Posterior cingulate gyrus (tissue), 11 donors: ENCODE measurements at regions not wholly inside any gene's neighbourhood (a gene's known extent, or its start where the extent isn't known, plus 50 kb on each side); places are given as distances from the start of the nearest gene placed in this dataset.

Source experiments
- DNase-seq, 10 donors: peaks; one replicate each; pipeline versions ENCODE4 v3.0.0 to v3.0.0-alpha.2; 2020 to 2021; ENCODE audit warnings: mixed read lengths in 3 of 10
- intact Hi-C: fragments of 100-400 bp; cut with DNase I; formaldehyde crosslinking; loops from one replicate; pipeline ENCODE4 v1.15.1; 2023

GRCh38 chr15:67892559-67893377 is 52.9 kb upstream of the RNU6-1 start:
- intact Hi-C loops, result no loop called here

GRCh38 chr15:67895237-67895636 is 55.4 kb upstream of the RNU6-1 start:
- intact Hi-C loops, result no loop called here
- no peak for DNase-seq

More at GRCh38 chr15:67892559-67893377, 52.9 kb upstream of the RNU6-1 start:
- no peak for DNase-seq

- intact Hi-C loops, result no loop called here
- DNase-seq, result no peak
Measured at GRCh38 chr15:67897646-67898339, 57.9 kb upstream of the RNU6-1 start.

- DNase-seq, result no peak
- intact Hi-C loops, result no loop called here
Measured at GRCh38 chr15:67899596-67900283, 59.9 kb upstream of the RNU6-1 start.

- intact Hi-C loops, result no loop called here
Measured at GRCh38 chr15:67900621-67901147, 60.8 kb upstream of the RNU6-1 start.

GRCh38 chr15:67901922-67902321 is 62.1 kb upstream of the RNU6-1 start:
- DNase-seq, result no peak
- intact Hi-C loops, result no loop called here

More at GRCh38 chr15:67900621-67901147, 60.8 kb upstream of the RNU6-1 start:
- no peak for DNase-seq

- intact Hi-C loops, result no loop called here
Measured at GRCh38 chr15:67902579-67903009, 62.7 kb upstream of the RNU6-1 start.

GRCh38 chr15:67903708-67904107 is 63.9 kb upstream of the RNU6-1 start:
- intact Hi-C loops, result no loop called here
- DNase-seq, result no peak

More at GRCh38 chr15:67902579-67903009, 62.7 kb upstream of the RNU6-1 start:
- no peak for DNase-seq

- no peak for DNase-seq
- intact Hi-C loops, result no loop called here
Measured at GRCh38 chr15:67905628-67906027, 65.8 kb upstream of the RNU6-1 start.

GRCh38 chr15:67906382-67906781 is 66.5 kb upstream of the RNU6-1 start:
- DNase-seq, result no peak
- intact Hi-C loops, result no loop called here

- peak in 8 of 10 donors; percentile 18 to 91 (median 52) for DNase-seq
- intact Hi-C loops, result no loop called here
Measured at GRCh38 chr15:67907184-67907723, 67.4 kb upstream of the RNU6-1 start.

- intact Hi-C loops, result no loop called here
- DNase-seq, result no peak
Measured at GRCh38 chr15:67908756-67909155, 68.9 kb upstream of the RNU6-1 start.

GRCh38 chr15:67911727-67912126 is 71.9 kb upstream of the RNU6-1 start:
- intact Hi-C loops, result loop anchor here (10.0 kb wide), 1 partner anchor 53 kb away; no protein-coding TSS in a partner anchor

GRCh38 chr15:67914028-67914427 is 74.2 kb upstream of the RNU6-1 start:
- no peak for DNase-seq
- intact Hi-C loops, result loop anchor here (10.0 kb wide), 1 partner anchor 51 kb away; no protein-coding TSS in a partner anchor

More at GRCh38 chr15:67911727-67912126, 71.9 kb upstream of the RNU6-1 start:
- no peak for DNase-seq

GRCh38 chr15:67914537-67915460 is 75.0 kb upstream of the RNU6-1 start:
- DNase-seq, result peak in 5 of 10 donors; percentile 13 to 68 (median 29)
- intact Hi-C loops, result loop anchor here (10.0 kb wide), 1 partner anchor 50 kb away; no protein-coding TSS in a partner anchor

- DNase-seq, result peak in 3 of 10 donors; percentile 24 to 82 (median 81)
- intact Hi-C loops, result loop anchor here (10.0 kb wide), 1 partner anchor 49 kb away; no protein-coding TSS in a partner anchor
Measured at GRCh38 chr15:67915461-67916374, 75.9 kb upstream of the RNU6-1 start.

- intact Hi-C loops, result loop anchor here (10.0 kb wide), 1 partner anchor 48 kb away; no protein-coding TSS in a partner anchor
- DNase-seq, result no peak
Measured at GRCh38 chr15:67916565-67916964, 76.7 kb upstream of the RNU6-1 start.

GRCh38 chr15:67917037-67917436 is 77.2 kb upstream of the RNU6-1 start:
- peak in 1 of 10 donors; percentile 11 for DNase-seq
- intact Hi-C loops, result loop anchor here (10.0 kb wide), 1 partner anchor 48 kb away; no protein-coding TSS in a partner anchor
